CD1c-positive myeloid dendritic cell (primary cell): ENCODE measurements at regions not wholly inside any gene's neighbourhood (a gene's known extent, or its start where the extent isn't known, plus 50 kb on each side); places are given as distances from the start of the nearest gene placed in this dataset.

Experiments used
- DNase-seq: peaks from one replicate; pipeline ENCODE4 v3.0.0-alpha.2; 2016; ENCODE audit errors: extremely low spot score

- DNase-seq = no peak
Observed at GRCh38 chr14:56501909-56502530, 77.6 kb upstream of the TMEM260 start.

- DNase-seq = no peak
Observed at GRCh38 chr14:56505361-56505760, 74.2 kb upstream of the TMEM260 start.

GRCh38 chr14:56512521-56512920 is 67.1 kb upstream of the TMEM260 start:
- no peak for DNase-seq

GRCh38 chr14:56514663-56515371 is 64.8 kb upstream of the TMEM260 start:
- no peak for DNase-seq

- no peak for DNase-seq
Observed at GRCh38 chr14:56515739-56516138, 63.9 kb upstream of the TMEM260 start.

GRCh38 chr14:56522403-56522802 is 57.2 kb upstream of the TMEM260 start:
- DNase-seq = no peak

GRCh38 chr14:56524971-56525677 is 54.5 kb upstream of the TMEM260 start:
- DNase-seq = no peak

- DNase-seq = no peak
Observed at GRCh38 chr14:56528927-56529326, 50.7 kb upstream of the TMEM260 start.
